DMS153 (cell line): ENCODE measurements at regions not wholly inside any gene's neighbourhood (a gene's known extent, or its start where the extent isn't known, plus 50 kb on each side); places are given as distances from the start of the nearest gene placed in this dataset.

Experiments
- DNase-seq: peaks from one replicate; lab custom pipeline; 2025; lab: John Stamatoyannopoulos, UW

- no peak for DNase-seq
Observed at GRCh38 chr20:56060486-56060885, 55.2 kb upstream of the CBLN4 start.

- DNase-seq: no peak
Observed at GRCh38 chr20:56069016-56069415, 63.7 kb upstream of the CBLN4 start.

- DNase-seq: no peak
Observed at GRCh38 chr20:56072165-56072564, 66.8 kb upstream of the CBLN4 start.

GRCh38 chr20:56088375-56088774 is 83.1 kb upstream of the CBLN4 start:
- no peak for DNase-seq

GRCh38 chr20:56091628-56092234 is 86.4 kb upstream of the CBLN4 start:
- DNase-seq: no peak

- DNase-seq: no peak
Observed at GRCh38 chr20:56094228-56094627, 88.9 kb upstream of the CBLN4 start.

- no peak for DNase-seq
Observed at GRCh38 chr20:56098981-56099500, 93.7 kb upstream of the CBLN4 start.

- DNase-seq: no peak
Observed at GRCh38 chr20:56111961-56112730, 106.8 kb upstream of the CBLN4 start.

GRCh38 chr20:56117350-56117749 is 112.0 kb upstream of the CBLN4 start:
- DNase-seq: no peak

- DNase-seq: no peak
Observed at GRCh38 chr20:56121850-56122249, 116.5 kb upstream of the CBLN4 start.

GRCh38 chr20:56143759-56144158 is 104.8 kb upstream of the MC3R start:
- no peak for DNase-seq

GRCh38 chr20:56151834-56152233 is 96.7 kb upstream of the MC3R start:
- peak; percentile 15 for DNase-seq

GRCh38 chr20:56153926-56154325 is 94.6 kb upstream of the MC3R start:
- no peak for DNase-seq

GRCh38 chr20:56155625-56156024 is 92.9 kb upstream of the MC3R start:
- DNase-seq: no peak

- peak; percentile 61 for DNase-seq
Observed at GRCh38 chr20:56157530-56158203, 90.9 kb upstream of the MC3R start.

- DNase-seq: no peak
Observed at GRCh38 chr20:56158489-56158888, 90.0 kb upstream of the MC3R start.

- DNase-seq: no peak
Observed at GRCh38 chr20:56160956-56161355, 87.6 kb upstream of the MC3R start.

GRCh38 chr20:56163806-56164205 is 84.7 kb upstream of the MC3R start:
- no peak for DNase-seq

- DNase-seq: peak; percentile 84
Observed at GRCh38 chr20:56166781-56167465, 81.6 kb upstream of the MC3R start.

- DNase-seq: peak; percentile 61
Observed at GRCh38 chr20:56171087-56172012, 77.2 kb upstream of the MC3R start.

GRCh38 chr20:56173438-56173837 is 75.1 kb upstream of the MC3R start:
- DNase-seq: no peak
